ENCODE measurements at regions not wholly inside any gene's neighbourhood (a gene's known extent, or its start where the extent isn't known, plus 50 kb on each side); places are given as distances from the start of the nearest gene placed in this dataset.

- no peak for TF ChIP-seq CTCF (IDR thresholded peaks at IDR 0.05)
- TF ChIP-seq POLR2A (IDR thresholded peaks at IDR 0.05) = no peak
Observed at GRCh38 chr5:58274191-58274590, 185.7 kb downstream of the PLK2 start.

Data from lower leg skin (tissue), 3 donors.